Peyer's patch (tissue), 4 donors: ENCODE measurements at regions not wholly inside any gene's neighbourhood (a gene's known extent, or its start where the extent isn't known, plus 50 kb on each side); places are given as distances from the start of the nearest gene placed in this dataset.

Source experiments
- DNase-seq, 3 donors: peaks; one replicate each; pipeline ENCODE4 v3.0.0-alpha.2; 2017 to 2019
- H3K27ac ChIP-seq, 4 donors: fragments of 200-600 bp; sonication (generic); one replicate each; pipeline ENCODE4 v1.5.1; 2016 to 2019
- H3K27me3 ChIP-seq, 2 donors: fragments of 200-600 bp; sonication (generic); one replicate each; pipeline ENCODE4 v1.5.1; 2019
- H3K36me3 ChIP-seq, 3 donors: fragments of 200-600 bp; sonication (generic); one replicate each; pipeline ENCODE4 v1.5.1; 2016 to 2019
- H3K4me1 ChIP-seq, 4 donors: fragments of 200-600 bp; sonication (generic); one replicate each; pipeline ENCODE4 v1.5.1; 2016 to 2019
- H3K4me3 ChIP-seq, 4 donors: fragments of 200-600 bp; sonication (generic); 1 replicate in 3 of 4; 2 replicates in 1 of 4; pipeline ENCODE4 v1.5.1; 2016 to 2019; ENCODE audit warnings: mild to moderate bottlenecking in 1 of 4
- H3K9me3 ChIP-seq, 4 donors: fragments of 200-600 bp; sonication (generic); one replicate each; pipeline ENCODE4 v1.5.1; 2016 to 2019; ENCODE audit warnings: mild to moderate bottlenecking in 1 of 4
- POLR2A ChIP-seq, 2 donors: fragments of 450-650 bp; IDR thresholded peaks; one replicate each; pipeline ENCODE4 v1.5.1; 2017; ENCODE audit warnings: antibody characterized with exemption in 2 of 2, mild to moderate bottlenecking in 2 of 2, moderate library complexity in 2 of 2
- TF ChIP-seq, protein P1 (sequence below), 6 experiments: fragments of 450-650 bp in 4 of 6; fragments of 200-600 bp in 2 of 6; sonication (generic) in 1 of 6; IDR thresholded peaks; one replicate each; pipeline ENCODE4 v1.5.1; 2017 to 2019; ENCODE audit warnings: antibody characterized with exemption in 6 of 6, mild to moderate bottlenecking in 3 of 6, moderate library complexity in 1 of 6

DNA sequence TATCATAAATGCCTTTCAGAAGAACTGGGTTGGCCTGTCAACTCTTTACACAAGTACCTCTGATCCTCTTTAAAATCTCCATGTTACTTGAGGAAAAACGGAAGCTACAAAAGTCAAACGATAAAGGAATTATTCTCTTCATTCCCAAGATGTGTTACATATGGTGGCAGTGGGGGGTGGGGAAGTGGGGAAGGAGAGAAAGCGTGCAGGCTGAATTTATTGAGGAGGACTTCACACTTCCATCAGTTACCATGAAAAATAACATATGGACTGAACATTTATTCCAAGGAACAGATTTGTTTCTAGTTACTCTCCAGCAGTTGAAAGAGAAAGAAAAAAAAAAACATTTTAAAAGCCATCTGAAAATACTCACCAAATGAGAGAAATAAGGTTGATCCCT is 474.4 kb upstream of the DCN start:
- DNase-seq: no peak
- H3K4me3 ChIP-seq: no peak overlapping the region
- no peak overlapping the region for H3K27ac ChIP-seq
- no peaks in the 10 kb centered on the region for H3K4me1 ChIP-seq
- TF ChIP-seq POLR2A (IDR thresholded peaks at IDR 0.05): no peak
- TF ChIP-seq, protein P1, sequence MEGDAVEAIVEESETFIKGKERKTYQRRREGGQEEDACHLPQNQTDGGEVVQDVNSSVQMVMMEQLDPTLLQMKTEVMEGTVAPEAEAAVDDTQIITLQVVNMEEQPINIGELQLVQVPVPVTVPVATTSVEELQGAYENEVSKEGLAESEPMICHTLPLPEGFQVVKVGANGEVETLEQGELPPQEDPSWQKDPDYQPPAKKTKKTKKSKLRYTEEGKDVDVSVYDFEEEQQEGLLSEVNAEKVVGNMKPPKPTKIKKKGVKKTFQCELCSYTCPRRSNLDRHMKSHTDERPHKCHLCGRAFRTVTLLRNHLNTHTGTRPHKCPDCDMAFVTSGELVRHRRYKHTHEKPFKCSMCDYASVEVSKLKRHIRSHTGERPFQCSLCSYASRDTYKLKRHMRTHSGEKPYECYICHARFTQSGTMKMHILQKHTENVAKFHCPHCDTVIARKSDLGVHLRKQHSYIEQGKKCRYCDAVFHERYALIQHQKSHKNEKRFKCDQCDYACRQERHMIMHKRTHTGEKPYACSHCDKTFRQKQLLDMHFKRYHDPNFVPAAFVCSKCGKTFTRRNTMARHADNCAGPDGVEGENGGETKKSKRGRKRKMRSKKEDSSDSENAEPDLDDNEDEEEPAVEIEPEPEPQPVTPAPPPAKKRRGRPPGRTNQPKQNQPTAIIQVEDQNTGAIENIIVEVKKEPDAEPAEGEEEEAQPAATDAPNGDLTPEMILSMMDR (IDR thresholded peaks at IDR 0.05): no peak
- no peaks in the 10 kb centered on the region for H3K9me3 ChIP-seq
- no peaks in the 10 kb centered on the region for H3K36me3 ChIP-seq
- H3K27me3 ChIP-seq: no peaks in the 10 kb centered on the region

DNA sequence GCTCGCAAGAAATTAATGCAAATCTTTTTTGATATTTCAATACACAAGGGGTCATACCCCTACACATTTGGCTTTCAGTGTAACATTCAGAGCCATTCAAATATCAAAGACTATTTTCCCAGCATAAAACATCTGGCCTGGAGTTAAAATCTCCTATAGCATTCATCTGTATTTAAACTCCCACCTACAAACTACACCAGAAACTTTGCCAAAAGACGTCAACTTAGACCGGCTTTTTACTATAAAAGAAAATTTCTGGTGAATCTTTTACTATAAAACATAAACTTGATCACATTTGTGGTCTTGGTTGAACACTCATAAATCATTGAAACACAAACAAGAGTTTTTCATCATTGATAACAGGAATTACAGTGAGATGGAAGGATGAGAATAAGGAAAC is 473.3 kb upstream of the DCN start:
- TF ChIP-seq, protein P1 (IDR thresholded peaks at IDR 0.05): no peak
- no peak for TF ChIP-seq POLR2A (IDR thresholded peaks at IDR 0.05)
- Histone ChIP-seq H3K4me1 (no peaks in the 10 kb centered on the region), H3K36me3 (no peaks in the 10 kb centered on the region), H3K9me3 (no peaks in the 10 kb centered on the region), H3K4me3 (no peak overlapping the region), H3K27me3 (no peaks in the 10 kb centered on the region), H3K27ac (no peak overlapping the region)
- no peak for DNase-seq

DNA sequence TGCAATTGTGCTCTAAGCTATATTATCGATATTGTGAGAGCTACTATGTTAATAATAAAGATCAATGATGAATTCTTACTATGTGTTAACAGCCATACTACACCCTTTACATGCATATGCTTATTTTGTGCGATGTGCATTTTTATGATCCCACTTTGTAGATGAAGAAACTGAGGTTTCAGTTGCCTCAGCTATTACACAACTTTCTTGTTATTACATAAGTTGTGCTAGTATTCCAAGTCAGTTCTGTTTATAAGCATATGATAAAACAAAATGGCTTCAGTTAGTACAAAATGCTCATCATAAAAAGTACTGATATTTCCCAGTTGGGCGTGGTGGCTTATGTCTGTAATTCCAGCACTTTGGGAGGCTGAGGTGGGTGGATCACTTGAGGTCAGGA is 471.5 kb upstream of the DCN start:
- no peaks in the 10 kb centered on the region for H3K27me3 ChIP-seq
- no peaks in the 10 kb centered on the region for H3K9me3 ChIP-seq
- H3K27ac ChIP-seq: no peak overlapping the region
- H3K4me3 ChIP-seq: no peak overlapping the region
- H3K36me3 ChIP-seq: no peaks in the 10 kb centered on the region
- DNase-seq: no peak
- no peaks in the 10 kb centered on the region for H3K4me1 ChIP-seq
- TF ChIP-seq, protein P1 (IDR thresholded peaks at IDR 0.05): no peak
- no peak for TF ChIP-seq POLR2A (IDR thresholded peaks at IDR 0.05)

DNA sequence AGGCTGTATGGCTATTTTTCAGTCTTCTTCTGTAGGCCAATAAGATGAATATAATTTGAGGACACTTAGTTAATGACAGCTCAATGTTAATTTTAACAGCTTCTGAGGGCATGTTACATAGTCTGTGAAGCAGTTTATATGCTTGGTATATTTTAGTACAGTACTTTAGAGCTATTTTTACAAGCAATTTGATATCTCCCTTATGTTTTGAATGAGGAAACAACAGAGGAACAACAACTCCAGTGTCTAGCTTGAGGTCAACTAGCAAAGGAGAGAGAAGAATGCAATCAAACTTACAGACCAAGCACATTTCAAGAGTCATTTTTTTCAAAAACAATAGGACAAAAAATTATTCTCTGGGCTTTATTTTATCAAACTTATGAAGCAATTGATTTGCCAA is 469.1 kb upstream of the DCN start:
- no peak overlapping the region for H3K27ac ChIP-seq
- DNase-seq: no peak

DNA sequence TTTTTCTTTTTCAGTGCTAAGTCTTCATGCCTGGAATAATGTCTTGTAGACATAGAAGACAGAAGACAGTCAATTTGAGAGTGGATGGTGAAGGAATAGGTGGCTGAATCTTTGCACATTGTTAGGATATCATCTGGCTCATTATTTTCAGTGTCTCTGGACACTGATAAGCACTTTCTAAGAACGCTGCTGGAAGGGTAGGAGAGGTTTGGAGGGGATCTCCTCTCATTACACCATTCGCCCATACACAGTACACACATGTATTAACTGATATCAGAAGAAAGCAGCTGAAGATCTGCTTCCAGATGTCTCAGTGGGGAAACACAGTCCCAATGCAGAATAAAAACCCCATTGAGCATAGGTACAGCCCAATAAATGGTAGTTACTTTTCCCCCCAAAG is 461.1 kb upstream of the DCN start:
- Histone ChIP-seq H3K27me3 (no peaks in the 10 kb centered on the region), H3K4me1 (no peaks in the 10 kb centered on the region), H3K27ac (no peak overlapping the region), H3K9me3 (no peaks in the 10 kb centered on the region), H3K4me3 (no peak overlapping the region), H3K36me3 (no peaks in the 10 kb centered on the region)
- DNase-seq: no peak
- no peak for TF ChIP-seq POLR2A (IDR thresholded peaks at IDR 0.05)
- TF ChIP-seq, protein P1 (IDR thresholded peaks at IDR 0.05): no peak

More for the DNA sequence above, 469.1 kb upstream of the DCN start:
- no peak overlapping the region for H3K4me3 ChIP-seq
- TF ChIP-seq, protein P1 (IDR thresholded peaks at IDR 0.05): no peak
- TF ChIP-seq POLR2A (IDR thresholded peaks at IDR 0.05): no peak
- H3K27me3 ChIP-seq: no peaks in the 10 kb centered on the region
- no peaks in the 10 kb centered on the region for H3K4me1 ChIP-seq
- no peaks in the 10 kb centered on the region for H3K9me3 ChIP-seq
- H3K36me3 ChIP-seq: no peaks in the 10 kb centered on the region

DNA sequence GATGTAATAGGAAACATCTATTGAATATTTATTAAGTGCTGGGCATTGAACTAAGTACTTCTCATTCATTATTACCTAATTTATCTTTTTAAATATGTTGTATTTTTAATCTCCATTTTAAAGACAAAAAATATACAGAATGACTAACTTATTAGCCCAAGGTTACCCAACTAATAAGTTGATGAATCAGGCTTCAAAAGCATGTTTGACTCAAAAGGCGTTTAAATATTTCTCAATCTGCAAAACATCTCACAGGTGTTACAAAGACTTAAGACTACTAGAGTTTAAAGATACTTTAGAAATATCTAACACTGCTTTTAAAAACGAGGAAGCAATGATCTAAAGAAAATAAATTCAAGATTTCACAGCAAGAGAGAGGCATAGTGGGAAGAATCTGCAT is 457.4 kb upstream of the DCN start:
- Histone ChIP-seq H3K27me3 (no peaks in the 10 kb centered on the region), H3K27ac (no peak overlapping the region), H3K4me3 (no peak overlapping the region), H3K36me3 (no peaks in the 10 kb centered on the region), H3K4me1 (no peaks in the 10 kb centered on the region), H3K9me3 (no peaks in the 10 kb centered on the region)
- no peak for DNase-seq
- TF ChIP-seq, protein P1 (IDR thresholded peaks at IDR 0.05): no peak
- TF ChIP-seq POLR2A (IDR thresholded peaks at IDR 0.05): no peak
